ENCODE measurements at regions not wholly inside any gene's neighbourhood (a gene's known extent, or its start where the extent isn't known, plus 50 kb on each side); places are given as distances from the start of the nearest gene placed in this dataset.

DNA sequence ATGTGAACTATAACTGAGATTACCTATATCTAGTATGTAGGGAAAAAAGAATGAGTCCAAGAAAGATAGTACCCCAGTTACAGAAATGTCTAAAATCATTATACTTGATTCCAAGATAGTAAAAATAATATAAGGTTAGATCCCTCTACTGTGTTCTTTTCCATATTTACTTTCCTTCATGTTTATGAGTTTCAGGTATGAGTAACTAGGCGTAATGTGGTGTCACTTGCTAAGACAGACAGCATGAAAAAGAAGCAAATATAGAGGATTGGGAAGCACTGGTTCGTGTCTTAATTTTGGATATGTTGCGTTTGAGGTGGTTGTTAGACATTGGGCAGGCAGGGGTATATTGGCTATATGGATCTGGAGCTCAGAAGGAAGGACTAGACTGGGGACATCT is 168.1 kb upstream of the PFN2 start:
- Histone ChIP-seq H3K4me2 (ENCODE audit: control insufficient read depth, extremely low read depth, insufficient read depth, low read depth, low read length) (no peak overlapping the region), H3K4me1 (ENCODE audit: control insufficient read depth, extremely low read depth, insufficient read depth, low read length) (no peaks in the 10 kb centered on the region), H3K9ac (ENCODE audit: control insufficient read depth, extremely low read depth, insufficient read depth, low read length) (no peak overlapping the region), H3K9me1 (ENCODE audit: control insufficient read depth, extremely low read depth, insufficient read depth, low read length) (no peaks in the 10 kb centered on the region), H3K27ac (ENCODE audit: control insufficient read depth, insufficient read depth, low read length) (no peak overlapping the region), H4K20me1 (ENCODE audit: control insufficient read depth, extremely low read depth, insufficient read depth, low read length) (no peaks in the 10 kb centered on the region), H2AFZ (ENCODE audit: control insufficient read depth, low read length) (no peak overlapping the region), H3K79me2 (ENCODE audit: control insufficient read depth, insufficient read depth, low read length) (no peaks in the 10 kb centered on the region), H3K4me3 (ENCODE audit: control insufficient read depth in 2 of 3, extremely low read depth in 1 of 3, insufficient read depth in 2 of 3, low read depth in 1 of 3, low read length in 3 of 3) (no peak overlapping the region), H3K9me3 (ENCODE audit: control insufficient read depth, low read depth, low read length) (no peaks in the 10 kb centered on the region), H3K36me3 (ENCODE audit: control insufficient read depth in 2 of 2, extremely low read depth in 1 of 2, insufficient read depth in 2 of 2, low read length in 2 of 2) (no peaks in the 10 kb centered on the region), H3K27me3 (ENCODE audit: control insufficient read depth, extremely low read depth, insufficient read depth, low read length) (no peaks in the 10 kb centered on the region)
- TF ChIP-seq CTCF (optimal IDR thresholded peaks at IDR 0.05 in 1 of 3, IDR thresholded peaks at IDR 0.05 in 1 of 3, conservative IDR thresholded peaks at IDR 0.05 in 1 of 3; ENCODE audit: extremely low read depth in 1 of 3, insufficient read depth in 2 of 3, low read length in 3 of 3) (no peak), EZH2 (IDR thresholded peaks at IDR 0.05; ENCODE audit: low read length) (no peak)
- no peak for FAIRE-seq
- dilution Hi-C loops (cut with MboI; ENCODE audit: extremely low pct_ligation_motif_present, low sequenced_read_pairs): no loop called here
- DNase-seq (ENCODE audit: low read depth, low spot score): no peak

DNA sequence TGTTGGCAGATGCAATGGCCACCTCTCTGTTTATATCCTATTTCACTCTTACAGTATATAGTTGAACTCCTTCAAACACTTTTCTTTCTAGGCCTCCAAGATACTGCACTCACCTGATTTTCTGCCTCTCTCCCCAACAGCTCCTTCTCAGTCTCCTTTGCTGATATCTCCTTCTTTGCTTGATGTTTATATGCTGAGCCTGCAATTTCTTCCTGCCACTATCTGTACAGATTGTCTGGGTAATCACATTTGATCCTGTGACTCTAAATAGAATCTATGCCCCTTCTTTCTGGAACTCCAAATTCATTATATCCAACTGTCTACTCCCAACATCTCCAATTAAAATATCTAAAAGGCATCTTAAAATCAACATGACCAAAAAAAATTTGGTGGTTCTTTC is 165.5 kb upstream of the PFN2 start:
- Histone ChIP-seq H3K9ac (ENCODE audit: control insufficient read depth, extremely low read depth, insufficient read depth, low read length) (no peak overlapping the region), H3K9me3 (ENCODE audit: control insufficient read depth, low read depth, low read length) (no peaks in the 10 kb centered on the region), H3K27me3 (ENCODE audit: control insufficient read depth, extremely low read depth, insufficient read depth, low read length) (no peaks in the 10 kb centered on the region), H3K36me3 (ENCODE audit: control insufficient read depth in 2 of 2, extremely low read depth in 1 of 2, insufficient read depth in 2 of 2, low read length in 2 of 2) (no peaks in the 10 kb centered on the region), H3K4me2 (ENCODE audit: control insufficient read depth, extremely low read depth, insufficient read depth, low read depth, low read length) (no peak overlapping the region), H3K79me2 (ENCODE audit: control insufficient read depth, insufficient read depth, low read length) (no peaks in the 10 kb centered on the region), H3K4me3 (ENCODE audit: control insufficient read depth in 2 of 3, extremely low read depth in 1 of 3, insufficient read depth in 2 of 3, low read depth in 1 of 3, low read length in 3 of 3) (no peak overlapping the region), H2AFZ (ENCODE audit: control insufficient read depth, low read length) (no peak overlapping the region), H3K4me1 (ENCODE audit: control insufficient read depth, extremely low read depth, insufficient read depth, low read length) (no peaks in the 10 kb centered on the region), H3K27ac (ENCODE audit: control insufficient read depth, insufficient read depth, low read length) (no peak overlapping the region), H3K9me1 (ENCODE audit: control insufficient read depth, extremely low read depth, insufficient read depth, low read length) (no peaks in the 10 kb centered on the region), H4K20me1 (ENCODE audit: control insufficient read depth, extremely low read depth, insufficient read depth, low read length) (no peaks in the 10 kb centered on the region)
- TF ChIP-seq CTCF (optimal IDR thresholded peaks at IDR 0.05 in 1 of 3, IDR thresholded peaks at IDR 0.05 in 1 of 3, conservative IDR thresholded peaks at IDR 0.05 in 1 of 3; ENCODE audit: extremely low read depth in 1 of 3, insufficient read depth in 2 of 3, low read length in 3 of 3): no peak
- TF ChIP-seq EZH2 (IDR thresholded peaks at IDR 0.05; ENCODE audit: low read length): no peak
- no peak for DNase-seq (ENCODE audit: low read depth, low spot score)
- dilution Hi-C loops (cut with MboI; ENCODE audit: extremely low pct_ligation_motif_present, low sequenced_read_pairs): no loop called here
- no peak for FAIRE-seq
